NCI-H1092 treated with DMSO at 0.1 percent for 48 hours (cell line): ENCODE measurements at regions not wholly inside any gene's neighbourhood (a gene's known extent, or its start where the extent isn't known, plus 50 kb on each side); places are given as distances from the start of the nearest gene placed in this dataset.

Source experiments
- DNase-seq: peaks from one replicate; lab custom pipeline; 2025; lab: John Stamatoyannopoulos, UW

DNA sequence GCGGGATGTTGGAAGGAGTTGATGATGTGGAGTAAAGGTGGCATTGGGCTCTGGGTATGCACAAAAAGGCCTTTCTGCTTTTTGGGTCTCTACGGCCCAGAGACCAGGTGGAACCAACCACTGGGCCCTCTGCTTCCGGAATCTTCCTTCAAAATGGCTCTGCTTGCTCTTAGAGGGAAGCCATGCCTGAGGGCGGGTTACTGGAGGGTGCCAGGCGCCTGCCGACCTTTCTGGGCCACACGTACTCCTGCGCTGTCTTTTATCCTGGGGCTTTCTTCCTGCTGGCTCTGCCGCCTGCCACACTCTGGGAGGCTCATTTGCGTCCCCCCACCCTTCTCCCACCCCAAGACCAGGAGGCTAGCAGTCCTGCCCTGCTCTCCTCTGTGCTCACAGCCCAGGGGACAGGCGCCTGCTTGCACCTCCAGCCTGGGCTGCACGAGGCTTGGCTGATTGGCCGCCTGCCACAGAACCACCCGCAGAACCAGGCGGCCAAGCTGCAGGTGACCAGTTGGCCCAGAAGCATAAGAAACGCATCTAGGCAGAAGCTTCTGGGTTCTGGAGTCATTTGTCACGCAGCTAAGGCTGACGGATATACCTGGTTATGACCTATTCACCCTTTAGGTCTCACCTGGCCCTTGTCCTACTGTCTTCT lies 536.9 kb downstream of the TBC1D22A start:
- no peak for DNase-seq

DNA sequence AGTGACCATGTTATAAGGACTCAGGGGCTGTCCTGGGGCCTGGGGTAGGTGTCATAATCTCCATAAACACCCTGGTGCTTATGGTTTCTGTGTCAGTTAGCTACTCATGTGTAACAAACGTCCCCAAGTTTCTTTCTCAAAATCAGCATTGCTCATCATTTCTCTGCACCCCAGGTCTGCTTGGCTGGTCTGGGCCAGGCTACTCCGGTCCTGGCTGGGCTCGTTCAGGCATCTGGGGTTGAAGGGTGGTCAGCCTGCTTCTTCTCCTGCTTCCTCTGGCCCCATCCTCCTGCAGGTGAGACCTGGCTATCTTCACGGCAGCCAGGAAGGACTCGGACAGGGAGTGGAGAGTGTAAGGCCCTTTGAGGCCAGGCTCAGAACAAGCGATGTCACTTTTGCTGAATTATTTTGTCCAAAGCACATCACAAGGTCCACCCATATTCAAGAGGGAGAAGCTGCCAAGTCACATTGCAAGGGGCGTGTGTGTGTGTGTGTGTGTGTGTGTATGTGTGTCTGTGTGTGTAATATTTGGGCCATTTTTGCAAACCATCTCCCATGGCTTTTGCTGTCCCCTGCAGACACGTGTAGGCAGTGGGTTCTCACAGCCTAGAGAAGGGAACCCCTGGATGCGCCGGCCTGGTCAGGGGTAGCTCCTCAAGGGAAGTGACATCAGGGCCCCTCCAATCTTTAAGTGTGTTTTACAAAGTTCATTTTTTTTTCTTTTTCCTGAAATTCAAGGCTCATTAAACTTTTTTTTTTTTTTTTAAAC lies 535.8 kb downstream of the TBC1D22A start:
- no peak for DNase-seq

DNA sequence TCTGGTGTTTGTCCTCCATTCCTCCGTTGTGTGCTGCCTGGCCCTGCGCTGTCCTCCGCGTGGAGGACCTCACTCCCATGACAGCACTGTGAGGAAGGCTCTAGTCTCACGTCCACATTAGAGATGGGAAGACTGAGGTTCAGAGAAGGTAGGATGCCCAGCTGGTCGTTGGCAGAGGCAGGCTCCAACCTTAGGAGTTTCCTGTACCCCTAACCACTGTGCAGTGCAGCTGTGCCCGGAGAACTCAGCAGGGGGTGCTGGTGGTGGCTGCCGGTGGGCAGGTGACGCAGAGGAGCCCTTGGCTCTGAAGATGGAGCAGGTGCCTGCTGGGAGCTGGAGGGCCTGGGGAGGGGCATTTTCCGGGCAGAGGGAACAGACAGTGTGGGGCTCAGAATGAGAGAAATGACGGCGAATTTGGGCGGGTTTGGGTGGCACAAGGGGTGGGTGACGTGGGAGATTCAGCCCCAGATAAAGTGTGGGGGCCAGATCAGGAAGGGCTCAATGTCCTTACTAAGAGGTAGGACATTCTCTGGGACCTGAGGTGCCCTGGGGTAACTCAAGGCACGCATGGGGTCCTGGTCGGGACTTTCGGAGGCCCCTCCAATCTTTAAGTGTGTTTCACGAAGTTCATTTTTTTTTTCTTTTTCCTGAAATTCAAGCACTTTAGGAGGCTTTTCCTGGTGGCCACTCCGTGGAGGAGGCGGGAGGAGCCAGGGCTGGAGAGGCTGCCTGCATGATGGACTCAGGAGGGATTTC lies 535.0 kb downstream of the TBC1D22A start:
- no peak for DNase-seq

DNA sequence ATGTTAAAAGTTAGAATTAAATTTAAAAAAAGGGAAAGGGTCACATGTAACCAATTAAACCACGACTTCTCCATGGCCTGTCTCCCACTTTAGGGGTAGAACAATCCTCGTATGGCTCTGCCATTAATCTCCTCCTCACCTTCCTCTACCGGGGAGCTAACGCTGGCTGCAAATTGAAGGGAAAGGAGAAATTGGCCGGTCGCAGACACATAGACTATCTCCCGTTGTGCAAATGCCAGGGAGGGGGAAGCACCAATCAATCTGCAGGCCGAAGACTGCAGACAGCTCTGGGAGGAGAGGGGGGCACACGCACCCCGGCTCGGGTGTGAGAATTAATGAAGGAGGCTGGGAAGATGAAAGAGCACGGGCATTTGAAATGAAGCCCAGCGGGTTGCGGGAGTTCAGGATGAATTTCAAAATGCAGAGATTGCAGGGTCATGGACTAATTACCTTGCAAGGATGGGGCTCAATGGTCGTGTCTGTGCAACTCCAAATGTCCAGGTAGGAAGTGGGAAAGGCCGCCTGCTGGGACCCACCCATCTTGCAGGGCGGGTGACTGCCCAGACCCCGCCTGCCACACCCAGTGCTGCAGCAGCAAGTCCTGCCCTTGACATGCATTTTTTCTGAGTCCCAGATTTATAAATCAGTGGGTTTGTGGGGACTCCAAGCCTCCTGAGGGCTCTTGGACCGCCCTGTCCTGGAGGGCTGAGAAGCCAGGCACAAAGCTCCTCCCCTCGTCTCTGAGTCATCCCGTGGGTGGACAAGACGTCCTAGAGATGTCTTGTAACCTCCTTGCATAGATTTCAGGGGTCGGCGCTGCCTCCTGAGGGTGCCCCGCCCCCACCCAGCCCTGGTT lies 534.2 kb downstream of the TBC1D22A start:
- DNase-seq = no peak

DNA sequence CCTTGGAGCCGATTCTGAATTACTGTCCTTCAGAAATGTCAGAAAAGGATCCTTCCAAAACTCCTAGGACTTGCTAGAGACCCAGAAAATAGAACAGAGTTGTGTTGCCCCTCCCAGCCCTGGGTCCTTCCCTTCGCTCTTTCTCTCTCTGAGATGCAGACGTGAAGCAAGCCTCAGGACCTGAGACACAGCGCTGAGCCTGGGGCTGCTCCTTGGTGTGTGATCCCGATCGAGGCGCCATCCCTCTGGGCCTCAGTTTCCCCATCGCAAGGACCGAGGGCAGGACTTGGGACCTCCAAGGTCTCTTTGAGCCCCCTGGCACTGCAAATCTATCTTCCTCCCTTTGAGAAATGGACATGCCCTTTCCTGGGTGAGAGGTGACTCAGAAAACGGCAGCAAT lies 533.5 kb downstream of the TBC1D22A start:
- DNase-seq = no peak

DNA sequence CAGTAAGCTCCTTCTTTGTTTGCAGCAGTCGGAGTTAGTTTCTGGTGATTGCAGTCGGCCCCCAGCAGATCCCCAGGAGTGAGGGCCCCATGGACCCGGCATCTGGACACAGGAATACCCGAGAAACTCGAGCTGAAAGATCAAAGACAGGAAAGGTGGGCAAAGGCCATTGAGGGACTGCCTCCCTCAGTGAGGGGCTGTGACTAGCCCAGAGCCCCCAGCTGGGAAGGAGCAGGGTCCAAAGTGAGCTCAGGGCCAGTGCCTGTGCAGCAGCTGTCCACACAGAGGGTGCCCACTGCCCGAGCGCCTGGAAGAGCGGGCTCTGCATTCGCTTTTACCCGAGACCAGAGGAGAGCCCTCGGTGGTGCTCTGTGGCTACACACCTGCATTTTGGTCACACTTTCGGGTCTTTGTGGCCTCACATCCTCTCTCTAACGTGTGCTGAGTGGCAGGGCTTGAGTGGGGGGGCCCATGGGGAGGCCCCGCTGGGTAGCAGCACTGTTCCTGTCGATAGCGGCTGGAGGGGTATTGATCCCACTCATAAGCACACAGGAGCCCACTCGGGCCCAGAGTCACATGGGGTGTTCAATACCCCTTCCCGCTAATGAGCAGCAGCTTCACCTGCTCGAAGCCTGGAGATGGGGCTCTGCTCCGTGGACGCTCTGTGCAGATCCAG lies 532.9 kb downstream of the TBC1D22A start:
- no peak for DNase-seq

DNA sequence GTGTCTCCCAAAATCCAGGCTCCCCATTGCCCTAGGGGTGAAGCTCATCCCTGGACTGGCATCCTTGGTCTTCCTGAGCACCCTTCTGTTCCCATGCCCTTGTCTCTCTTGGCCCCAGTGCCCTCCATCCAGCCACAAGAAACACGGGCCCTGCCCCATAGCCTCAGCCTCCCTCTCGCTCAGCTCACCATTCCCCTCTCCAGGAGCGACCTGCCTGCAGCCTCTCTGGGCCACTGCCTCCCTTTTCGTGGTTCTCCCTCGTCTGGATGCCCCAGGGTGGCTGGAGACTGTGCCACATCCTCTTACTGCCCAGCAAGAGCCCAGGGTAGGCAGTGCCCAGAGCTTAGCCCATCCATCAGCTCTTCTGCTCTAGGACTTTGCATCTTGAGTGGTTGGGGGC lies 532.1 kb downstream of the TBC1D22A start:
- no peak for DNase-seq

DNA sequence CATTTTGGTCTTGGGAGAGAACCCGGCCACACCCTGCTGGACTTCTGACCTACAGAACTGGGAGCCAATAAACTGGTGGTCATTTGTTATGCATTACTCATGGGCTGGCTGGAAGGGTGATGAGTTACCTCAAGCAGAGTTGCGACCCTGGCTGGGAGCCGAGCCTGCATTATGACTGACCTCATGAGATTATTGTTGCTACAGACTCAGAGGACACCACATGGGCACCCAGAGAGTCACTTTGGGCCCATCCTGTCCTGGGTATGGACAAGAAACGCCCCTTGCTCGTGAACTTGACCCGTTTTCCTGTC lies 531.7 kb downstream of the TBC1D22A start:
- no peak for DNase-seq

DNA sequence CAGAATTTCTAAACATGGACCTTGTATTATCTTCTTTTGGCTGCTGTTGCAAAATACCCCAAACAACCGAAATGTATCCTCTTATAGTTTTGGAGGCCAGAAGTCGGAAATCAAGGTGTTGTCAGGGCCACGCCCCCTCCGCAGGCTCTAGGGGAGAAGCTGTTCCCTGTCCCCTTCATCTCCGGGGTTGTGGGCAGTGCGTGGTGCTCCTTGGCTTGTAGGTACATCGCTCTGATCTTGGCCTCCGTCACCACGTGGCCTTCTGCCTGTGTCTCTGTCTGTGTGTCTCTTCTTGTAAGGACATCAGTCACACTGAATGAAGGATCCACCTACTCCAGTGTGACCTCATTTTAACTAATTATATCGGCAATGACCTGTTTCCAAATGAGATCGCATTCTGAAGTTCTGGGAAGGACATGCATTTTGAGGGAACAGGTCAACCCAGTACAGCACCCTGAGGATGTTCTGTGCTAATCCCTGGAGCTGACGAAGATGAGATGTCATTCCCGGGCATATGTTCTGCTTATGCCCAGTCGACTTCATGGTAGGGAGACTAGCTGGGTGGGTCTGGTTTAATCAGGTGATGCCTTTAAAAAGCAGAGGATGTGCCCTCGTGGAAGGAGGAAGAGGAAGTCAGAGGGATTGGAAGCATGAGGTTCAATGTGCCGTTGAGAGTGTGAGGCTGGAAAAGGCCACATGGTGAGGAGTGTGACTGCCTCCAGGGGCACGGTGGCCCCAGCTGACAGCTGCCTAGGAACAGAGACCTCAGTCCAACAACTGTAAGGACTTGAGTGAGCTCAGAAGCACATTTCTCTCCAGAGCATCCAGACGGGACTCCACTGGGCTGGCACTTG lies 531.1 kb downstream of the TBC1D22A start:
- DNase-seq = no peak

DNA sequence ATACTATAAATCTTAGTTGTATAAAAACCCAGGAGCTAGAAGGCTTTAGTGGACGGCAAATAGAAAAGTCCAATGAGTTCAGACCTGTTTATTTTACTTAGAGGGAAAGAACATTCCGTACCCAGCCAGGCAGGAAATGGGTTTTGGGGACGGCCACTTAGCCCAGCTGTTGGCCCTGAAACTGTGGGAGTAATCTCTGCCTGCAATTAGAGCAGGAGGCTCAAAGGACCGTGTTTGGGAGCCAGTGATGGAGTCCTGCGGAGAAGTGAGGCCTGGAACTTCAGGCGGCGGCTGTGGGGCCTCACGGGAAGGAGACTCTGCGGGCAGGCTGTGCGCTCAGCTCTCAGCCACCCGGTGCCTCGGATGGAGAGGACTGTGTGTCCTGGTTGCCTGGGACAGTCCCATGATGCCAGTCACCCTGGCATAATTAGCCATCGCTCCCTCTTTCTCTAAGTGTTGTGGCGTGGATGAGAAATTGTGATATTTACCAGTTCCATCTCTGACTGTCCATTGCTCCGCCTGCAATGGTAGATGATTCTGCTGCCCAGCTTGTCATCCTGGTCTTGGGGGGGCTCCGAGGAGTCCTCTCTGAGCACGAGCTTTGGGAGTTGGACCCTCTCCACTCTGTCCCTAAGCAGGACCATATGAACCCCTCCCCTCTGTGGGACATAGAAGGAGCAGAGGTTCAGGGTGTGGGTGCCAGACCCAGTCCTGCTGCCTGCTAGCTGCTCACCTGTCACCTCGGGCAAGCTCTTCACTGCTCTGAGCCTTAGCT lies 530.3 kb downstream of the TBC1D22A start:
- DNase-seq = no peak

DNA sequence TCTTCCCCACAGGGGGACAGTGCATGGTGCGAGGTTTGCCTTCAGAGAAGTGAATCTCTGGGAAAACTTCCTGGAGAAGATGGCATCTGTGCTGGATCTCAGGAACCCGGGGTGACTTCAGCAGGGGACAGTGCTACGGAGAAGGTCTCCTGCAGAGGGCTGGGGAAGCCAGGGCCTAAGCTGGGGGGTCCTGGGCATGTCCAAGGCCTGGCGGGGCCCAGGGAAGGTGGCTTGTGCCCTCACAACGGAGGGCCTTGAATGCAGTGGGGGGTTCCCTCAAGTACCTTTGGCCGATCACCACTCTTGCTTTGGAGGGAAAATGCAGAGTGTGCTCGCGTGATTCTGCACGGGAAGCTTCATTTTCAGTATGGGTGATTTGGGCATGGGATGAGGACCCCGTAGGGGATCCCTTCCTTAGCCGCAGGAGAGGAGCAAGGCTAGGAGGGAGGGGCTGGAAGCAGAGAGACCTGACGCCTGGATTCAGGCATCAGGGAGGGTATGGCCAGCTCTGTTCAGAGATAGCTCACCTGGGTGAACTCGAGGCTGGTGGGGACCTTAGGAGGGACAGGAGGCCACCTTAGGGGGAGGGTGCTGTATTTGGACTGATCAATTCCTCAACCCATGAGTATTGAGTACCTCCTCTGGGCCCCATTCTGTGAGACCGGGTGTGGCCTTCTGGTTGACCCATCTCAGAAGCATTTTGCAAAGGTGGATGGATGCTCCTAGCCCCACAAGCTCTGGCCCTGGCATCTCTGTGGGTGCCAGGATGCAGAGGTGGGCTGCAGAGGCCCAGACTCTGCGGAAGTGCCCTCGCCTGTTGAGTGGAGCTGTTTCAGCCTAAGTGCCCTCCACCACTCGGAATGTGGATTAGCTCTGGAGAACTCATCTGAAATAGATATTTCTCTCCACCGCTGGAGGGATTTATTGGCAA lies 529.4 kb downstream of the TBC1D22A start:
- DNase-seq = no peak

DNA sequence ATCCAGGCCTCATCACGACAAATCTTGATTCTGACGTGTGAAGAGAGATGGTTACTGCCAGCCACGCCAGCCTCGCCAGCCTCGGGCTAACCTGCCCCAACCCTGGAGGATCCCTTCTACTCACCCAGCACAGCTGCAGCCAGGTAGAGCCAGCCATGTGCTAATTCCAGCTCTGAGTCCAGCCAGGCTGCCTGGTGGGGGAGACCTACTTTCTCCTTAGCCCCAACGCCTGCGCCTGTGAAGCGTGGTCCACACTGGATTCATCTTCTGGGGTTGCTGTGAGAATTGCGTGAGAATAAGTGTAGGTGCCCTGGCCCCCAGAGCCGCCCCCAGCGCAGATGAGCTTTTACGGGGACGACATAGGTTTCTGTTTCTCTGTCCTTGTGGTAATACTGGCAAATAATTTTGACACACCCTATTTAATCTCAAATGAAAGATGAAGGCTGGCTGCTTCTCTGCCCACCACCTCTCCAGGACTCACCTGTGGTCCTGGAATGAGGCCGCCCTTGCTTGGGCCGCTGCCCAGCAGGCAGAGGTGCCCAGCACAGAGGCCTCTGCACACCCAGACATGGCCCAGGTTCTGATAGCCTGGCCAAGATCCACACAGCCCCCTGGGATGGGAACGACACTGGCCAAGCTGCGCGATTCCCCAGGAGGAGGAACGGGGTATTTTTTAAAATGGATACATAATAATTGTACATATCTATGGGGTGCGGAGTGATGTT lies 528.4 kb downstream of the TBC1D22A start:
- DNase-seq = no peak

DNA sequence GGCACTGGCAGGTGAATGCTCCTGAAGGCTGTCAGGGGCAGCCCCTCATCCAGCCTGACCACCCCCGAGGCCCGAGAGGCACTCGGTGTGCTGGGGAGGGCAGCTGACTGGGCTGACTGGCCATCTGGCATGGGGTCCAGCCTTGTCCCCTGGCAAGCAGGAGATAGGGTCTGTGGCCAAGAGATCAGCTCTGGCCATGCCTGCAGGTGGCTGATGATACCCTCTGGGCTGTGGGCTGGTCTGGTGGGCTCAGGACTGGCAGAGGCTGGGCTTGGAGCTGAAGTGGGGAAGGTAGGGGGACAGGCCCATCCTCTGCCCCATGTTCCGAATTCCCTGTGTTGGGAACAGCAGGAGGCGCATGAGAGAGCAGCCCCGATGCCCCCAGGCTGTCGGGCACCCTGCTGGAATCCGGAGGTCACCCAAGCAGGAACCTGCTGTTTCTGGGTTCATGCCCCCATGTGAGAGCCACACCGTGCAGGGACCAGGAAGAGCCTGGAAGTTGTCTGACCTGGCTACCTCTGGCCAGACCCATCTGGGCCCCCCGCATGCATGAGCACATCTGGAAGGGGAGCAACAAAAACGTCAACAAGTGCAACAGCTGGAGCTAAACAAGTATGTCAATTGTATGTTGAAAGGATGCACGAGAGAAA lies 527.0 kb downstream of the TBC1D22A start:
- DNase-seq = no peak

DNA sequence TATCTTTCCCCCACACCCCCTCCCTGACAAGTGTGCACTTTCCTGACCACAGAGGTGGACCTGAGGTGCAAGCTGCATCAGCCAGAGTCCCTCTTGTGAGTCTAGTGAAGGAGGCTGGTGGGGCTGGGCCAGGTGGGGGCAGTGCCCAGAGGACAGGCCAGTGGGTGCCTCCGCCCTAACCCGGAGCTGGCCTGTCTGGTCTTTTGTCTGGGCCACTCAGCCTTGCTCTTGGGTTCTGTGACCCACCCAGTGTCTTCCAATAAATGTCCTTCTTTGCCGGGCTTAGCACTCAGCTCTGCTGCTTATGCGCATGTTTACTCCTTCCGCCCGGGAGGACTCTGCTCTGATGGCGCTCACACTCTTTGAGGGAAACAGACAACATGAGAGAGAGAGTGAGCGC lies 526.2 kb downstream of the TBC1D22A start:
- no peak for DNase-seq

DNA sequence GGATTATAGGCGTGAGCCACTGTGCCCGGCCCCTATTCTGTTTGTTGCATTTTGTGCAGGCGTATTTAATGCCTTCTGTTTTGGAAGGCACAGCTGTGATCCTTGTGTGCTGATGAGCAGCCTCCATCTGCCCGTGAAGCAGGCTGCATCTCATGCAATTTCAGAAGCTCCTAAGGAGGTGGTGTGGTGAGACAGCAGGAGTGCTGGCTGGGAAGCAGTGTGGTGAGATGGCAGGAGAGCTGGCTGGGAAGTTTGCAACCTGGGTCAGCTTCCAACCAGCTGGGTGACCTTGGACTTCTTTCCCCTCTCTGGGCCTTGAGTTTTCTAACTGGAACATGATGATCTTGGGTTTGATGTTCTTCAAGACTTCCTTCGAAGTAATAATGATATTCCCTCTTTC lies 525.1 kb downstream of the TBC1D22A start:
- DNase-seq = no peak

DNA sequence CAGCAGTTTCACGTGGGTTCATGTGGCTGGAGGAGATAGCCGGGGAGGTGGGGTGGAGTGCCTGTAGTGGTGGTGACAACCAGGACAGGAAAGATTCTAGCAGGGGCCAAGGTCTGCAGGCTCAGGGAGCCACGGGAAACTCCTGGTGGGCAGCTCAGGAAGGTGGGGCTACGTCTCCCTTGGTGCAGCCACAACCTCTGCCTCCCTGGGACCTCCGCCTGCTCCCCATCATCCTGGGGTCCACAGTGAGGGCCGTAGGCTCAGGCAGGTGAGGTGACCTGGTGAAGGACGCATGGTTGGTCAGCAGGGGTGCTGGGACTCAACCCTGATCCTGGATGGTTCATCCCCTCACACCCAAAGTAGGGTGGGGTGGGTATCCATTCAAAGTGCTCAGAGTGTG lies 524.1 kb downstream of the TBC1D22A start:
- no peak for DNase-seq

DNA sequence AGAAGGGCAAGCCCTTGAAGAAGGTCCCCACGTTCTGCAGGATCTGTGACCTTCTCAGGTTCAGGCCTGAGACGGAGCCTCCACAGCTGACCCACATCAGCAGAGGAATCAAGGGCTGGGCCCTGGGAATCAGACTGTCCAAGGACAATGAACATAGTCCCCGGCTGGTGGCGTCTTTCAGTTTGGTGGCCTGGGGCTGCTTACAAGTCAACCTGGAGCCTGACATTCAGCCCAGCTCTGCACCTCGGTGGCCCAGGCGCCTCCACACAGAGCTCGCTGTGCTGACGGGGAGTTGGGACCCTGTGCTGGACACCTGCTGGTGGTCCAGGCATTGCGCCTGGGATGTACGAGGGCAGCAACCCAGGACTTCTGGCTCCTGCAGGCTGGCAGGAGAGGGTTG lies 523.5 kb downstream of the TBC1D22A start:
- no peak for DNase-seq

DNA sequence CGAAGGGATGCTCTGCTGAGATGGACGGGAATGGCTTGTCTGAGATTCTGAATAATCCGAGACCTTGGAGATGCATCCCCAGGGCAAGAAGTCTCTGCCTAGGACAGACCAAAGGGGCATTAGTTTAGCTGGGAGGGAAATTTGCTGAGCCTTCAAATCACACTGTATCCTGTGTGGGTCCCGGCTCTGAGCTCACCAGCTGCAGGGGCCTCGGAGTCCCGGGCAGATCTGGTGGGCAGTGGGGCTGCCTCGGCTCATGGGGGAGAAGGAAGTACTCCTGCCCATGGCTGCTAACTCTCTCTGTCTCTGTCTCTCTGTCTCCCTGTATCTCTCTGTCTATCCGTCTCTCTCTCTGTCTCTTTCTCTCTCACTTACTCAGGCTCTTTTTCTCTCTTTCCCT lies 522.4 kb downstream of the TBC1D22A start:
- DNase-seq = no peak
